HEK293 (cell line): ENCODE measurements at regions not wholly inside any gene's neighbourhood (a gene's known extent, or its start where the extent isn't known, plus 50 kb on each side); places are given as distances from the start of the nearest gene placed in this dataset.

Source experiments
- SP2 ChIP-seq: fragments of 450-650 bp; formaldehyde crosslinking; IDR thresholded peaks from 2 replicates; pipeline ENCODE4 v1.5.1; 2016; ENCODE audit warnings: missing biosample characterization, missing genetic modification characterization
- ZBTB7A ChIP-seq: fragments of 450-650 bp; formaldehyde crosslinking; IDR thresholded peaks from 2 replicates; pipeline ENCODE4 v1.5.1; 2016; ENCODE audit warnings: low read depth, missing biosample characterization, missing genetic modification characterization
- ZNF112 ChIP-seq: fragments of 450-650 bp; formaldehyde crosslinking; IDR thresholded peaks from 2 replicates; pipeline ENCODE4 v1.5.0; 2017; ENCODE audit warnings: missing biosample characterization, missing genetic modification characterization
- ZNF16 ChIP-seq: fragments of 450-650 bp; formaldehyde crosslinking; IDR thresholded peaks from 2 replicates; pipeline ENCODE4 v1.5.1; 2016; ENCODE audit warnings: low read depth, missing biosample characterization, missing genetic modification characterization
- ZNF175 ChIP-seq: fragments of 450-650 bp; formaldehyde crosslinking; IDR thresholded peaks from 2 replicates; pipeline ENCODE4 v1.5.1; 2016; ENCODE audit warnings: missing biosample characterization, missing genetic modification characterization
- ZNF324 ChIP-seq: fragments of 450-650 bp; formaldehyde crosslinking; IDR thresholded peaks from 2 replicates; pipeline ENCODE4 v1.5.1; 2016; ENCODE audit warnings: missing biosample characterization, missing genetic modification characterization
- ZNF501 ChIP-seq: fragments of 450-650 bp; formaldehyde crosslinking; IDR thresholded peaks from 2 replicates; pipeline ENCODE4 v1.5.1; 2016; ENCODE audit warnings: missing biosample characterization, missing genetic modification characterization
- ZNF626 ChIP-seq: fragments of 450-650 bp; sonication (Bioruptor Pico); formaldehyde crosslinking; IDR thresholded peaks from 2 replicates; pipeline ENCODE4 v1.5.1; 2018; ENCODE audit warnings: missing biosample characterization, missing genetic modification characterization, inconsistent platforms
- ZXDB ChIP-seq: fragments of 450-650 bp; formaldehyde crosslinking; IDR thresholded peaks from 2 replicates; pipeline ENCODE4 v1.5.1; 2016; ENCODE audit warnings: missing biosample characterization, missing genetic modification characterization
- TF ChIP-seq, protein P1 (sequence below): fragments of 450-650 bp; formaldehyde crosslinking; IDR thresholded peaks from 2 replicates; pipeline ENCODE4 v1.5.1; 2016; ENCODE audit warnings: missing biosample characterization, missing genetic modification characterization
- TF ChIP-seq, protein P2 (sequence below): fragments of 450-650 bp; formaldehyde crosslinking; IDR thresholded peaks from 2 replicates; pipeline ENCODE4 v1.5.1; 2016; ENCODE audit warnings: missing biosample characterization, missing genetic modification characterization
- TF ChIP-seq, protein P3 (sequence below): fragments of 450-650 bp; formaldehyde crosslinking; IDR thresholded peaks from 2 replicates; pipeline ENCODE4 v1.5.1; 2016; ENCODE audit warnings: missing biosample characterization, missing genetic modification characterization
- TF ChIP-seq, protein P4 (sequence below): fragments of 450-650 bp; IDR thresholded peaks from 2 replicates; pipeline ENCODE4 v1.5.1; 2018; ENCODE audit warnings: missing biosample characterization, missing genetic modification characterization
- TF ChIP-seq, protein P5 (sequence below): fragments of 450-650 bp; formaldehyde crosslinking; IDR thresholded peaks from 2 replicates; pipeline ENCODE4 v1.5.1; 2016; ENCODE audit warnings: missing biosample characterization, missing genetic modification characterization

DNA sequence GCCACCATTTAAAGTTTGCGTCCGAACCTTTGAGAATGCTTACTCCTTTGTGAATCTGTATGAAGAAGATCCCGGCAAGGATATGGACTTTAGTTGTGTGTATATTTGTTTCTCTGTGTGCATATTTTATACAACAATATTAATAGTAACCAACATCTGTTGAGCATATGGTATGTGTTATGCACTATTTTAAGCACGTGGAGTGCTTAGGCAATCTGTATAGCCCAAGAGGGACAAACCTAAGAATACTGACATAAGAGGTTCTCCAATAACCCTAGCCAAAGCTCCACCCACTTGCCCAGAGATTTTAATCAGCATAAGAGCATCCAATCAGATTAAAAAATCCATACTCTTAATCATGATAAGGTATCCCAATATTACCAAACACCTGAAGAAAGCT lies 92.7 kb downstream of the MAB21L3 start:
- TF ChIP-seq, protein P1, sequence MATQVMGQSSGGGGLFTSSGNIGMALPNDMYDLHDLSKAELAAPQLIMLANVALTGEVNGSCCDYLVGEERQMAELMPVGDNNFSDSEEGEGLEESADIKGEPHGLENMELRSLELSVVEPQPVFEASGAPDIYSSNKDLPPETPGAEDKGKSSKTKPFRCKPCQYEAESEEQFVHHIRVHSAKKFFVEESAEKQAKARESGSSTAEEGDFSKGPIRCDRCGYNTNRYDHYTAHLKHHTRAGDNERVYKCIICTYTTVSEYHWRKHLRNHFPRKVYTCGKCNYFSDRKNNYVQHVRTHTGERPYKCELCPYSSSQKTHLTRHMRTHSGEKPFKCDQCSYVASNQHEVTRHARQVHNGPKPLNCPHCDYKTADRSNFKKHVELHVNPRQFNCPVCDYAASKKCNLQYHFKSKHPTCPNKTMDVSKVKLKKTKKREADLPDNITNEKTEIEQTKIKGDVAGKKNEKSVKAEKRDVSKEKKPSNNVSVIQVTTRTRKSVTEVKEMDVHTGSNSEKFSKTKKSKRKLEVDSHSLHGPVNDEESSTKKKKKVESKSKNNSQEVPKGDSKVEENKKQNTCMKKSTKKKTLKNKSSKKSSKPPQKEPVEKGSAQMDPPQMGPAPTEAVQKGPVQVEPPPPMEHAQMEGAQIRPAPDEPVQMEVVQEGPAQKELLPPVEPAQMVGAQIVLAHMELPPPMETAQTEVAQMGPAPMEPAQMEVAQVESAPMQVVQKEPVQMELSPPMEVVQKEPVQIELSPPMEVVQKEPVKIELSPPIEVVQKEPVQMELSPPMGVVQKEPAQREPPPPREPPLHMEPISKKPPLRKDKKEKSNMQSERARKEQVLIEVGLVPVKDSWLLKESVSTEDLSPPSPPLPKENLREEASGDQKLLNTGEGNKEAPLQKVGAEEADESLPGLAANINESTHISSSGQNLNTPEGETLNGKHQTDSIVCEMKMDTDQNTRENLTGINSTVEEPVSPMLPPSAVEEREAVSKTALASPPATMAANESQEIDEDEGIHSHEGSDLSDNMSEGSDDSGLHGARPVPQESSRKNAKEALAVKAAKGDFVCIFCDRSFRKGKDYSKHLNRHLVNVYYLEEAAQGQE, result no peak
- no peak for TF ChIP-seq ZNF626 (tag by site-specific recombination)
- TF ChIP-seq SP2, result no peak
- TF ChIP-seq ZNF175 (tag by site-specific recombination), result no peak
- no peak for TF ChIP-seq ZNF324
- TF ChIP-seq, protein P2, sequence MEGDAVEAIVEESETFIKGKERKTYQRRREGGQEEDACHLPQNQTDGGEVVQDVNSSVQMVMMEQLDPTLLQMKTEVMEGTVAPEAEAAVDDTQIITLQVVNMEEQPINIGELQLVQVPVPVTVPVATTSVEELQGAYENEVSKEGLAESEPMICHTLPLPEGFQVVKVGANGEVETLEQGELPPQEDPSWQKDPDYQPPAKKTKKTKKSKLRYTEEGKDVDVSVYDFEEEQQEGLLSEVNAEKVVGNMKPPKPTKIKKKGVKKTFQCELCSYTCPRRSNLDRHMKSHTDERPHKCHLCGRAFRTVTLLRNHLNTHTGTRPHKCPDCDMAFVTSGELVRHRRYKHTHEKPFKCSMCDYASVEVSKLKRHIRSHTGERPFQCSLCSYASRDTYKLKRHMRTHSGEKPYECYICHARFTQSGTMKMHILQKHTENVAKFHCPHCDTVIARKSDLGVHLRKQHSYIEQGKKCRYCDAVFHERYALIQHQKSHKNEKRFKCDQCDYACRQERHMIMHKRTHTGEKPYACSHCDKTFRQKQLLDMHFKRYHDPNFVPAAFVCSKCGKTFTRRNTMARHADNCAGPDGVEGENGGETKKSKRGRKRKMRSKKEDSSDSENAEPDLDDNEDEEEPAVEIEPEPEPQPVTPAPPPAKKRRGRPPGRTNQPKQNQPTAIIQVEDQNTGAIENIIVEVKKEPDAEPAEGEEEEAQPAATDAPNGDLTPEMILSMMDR (tag by site-specific recombination), result no peak
- no peak for TF ChIP-seq ZNF112 (tag by site-specific recombination)
- TF ChIP-seq, protein P3, sequence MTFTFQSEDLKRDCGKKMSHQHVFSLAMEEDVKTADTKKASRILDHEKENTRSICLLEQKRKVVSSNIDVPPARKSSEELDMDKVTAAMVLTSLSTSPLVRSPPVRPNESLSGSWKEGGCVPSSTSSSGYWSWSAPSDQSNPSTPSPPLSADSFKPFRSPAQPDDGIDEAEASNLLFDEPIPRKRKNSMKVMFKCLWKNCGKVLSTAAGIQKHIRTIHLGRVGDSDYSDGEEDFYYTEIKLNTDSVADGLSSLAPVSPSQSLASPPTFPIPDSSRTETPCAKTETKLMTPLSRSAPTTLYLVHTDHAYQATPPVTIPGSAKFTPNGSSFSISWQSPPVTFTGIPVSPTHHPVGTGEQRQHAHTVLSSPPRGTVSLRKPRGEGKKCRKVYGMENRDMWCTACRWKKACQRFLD (tag by site-specific recombination), result no peak
- no peak for TF ChIP-seq ZBTB7A (tag by site-specific recombination)
- no peak for TF ChIP-seq ZXDB (tag by site-specific recombination)
- TF ChIP-seq ZNF16 (tag by site-specific recombination), result no peak
- TF ChIP-seq, protein P4, sequence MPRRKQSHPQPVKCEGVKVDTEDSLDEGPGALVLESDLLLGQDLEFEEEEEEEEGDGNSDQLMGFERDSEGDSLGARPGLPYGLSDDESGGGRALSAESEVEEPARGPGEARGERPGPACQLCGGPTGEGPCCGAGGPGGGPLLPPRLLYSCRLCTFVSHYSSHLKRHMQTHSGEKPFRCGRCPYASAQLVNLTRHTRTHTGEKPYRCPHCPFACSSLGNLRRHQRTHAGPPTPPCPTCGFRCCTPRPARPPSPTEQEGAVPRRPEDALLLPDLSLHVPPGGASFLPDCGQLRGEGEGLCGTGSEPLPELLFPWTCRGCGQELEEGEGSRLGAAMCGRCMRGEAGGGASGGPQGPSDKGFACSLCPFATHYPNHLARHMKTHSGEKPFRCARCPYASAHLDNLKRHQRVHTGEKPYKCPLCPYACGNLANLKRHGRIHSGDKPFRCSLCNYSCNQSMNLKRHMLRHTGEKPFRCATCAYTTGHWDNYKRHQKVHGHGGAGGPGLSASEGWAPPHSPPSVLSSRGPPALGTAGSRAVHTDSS (tag by site-specific recombination), result no peak
- TF ChIP-seq ZNF501 (tag by site-specific recombination), result no peak
- TF ChIP-seq, protein P5, sequence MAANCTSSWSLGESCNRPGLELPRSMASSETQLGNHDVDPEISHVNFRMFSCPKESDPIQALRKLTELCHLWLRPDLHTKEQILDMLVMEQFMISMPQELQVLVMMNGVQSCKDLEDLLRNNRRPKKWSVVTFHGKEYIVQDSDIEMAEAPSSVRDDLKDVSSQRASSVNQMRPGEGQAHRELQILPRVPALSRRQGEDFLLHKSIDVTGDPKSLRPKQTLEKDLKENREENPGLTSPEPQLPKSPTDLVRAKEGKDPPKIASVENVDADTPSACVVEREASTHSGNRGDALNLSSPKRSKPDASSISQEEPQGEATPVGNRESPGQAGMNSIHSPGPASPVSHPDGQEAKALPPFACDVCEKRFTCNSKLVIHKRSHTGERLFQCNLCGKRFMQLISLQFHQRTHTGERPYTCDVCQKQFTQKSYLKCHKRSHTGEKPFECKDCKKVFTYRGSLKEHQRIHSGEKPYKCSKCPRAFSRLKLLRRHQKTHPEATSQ (tag by site-specific recombination), result no peak
